HepG2 (cell line): ENCODE measurements at regions not wholly inside any gene's neighbourhood (a gene's known extent, or its start where the extent isn't known, plus 50 kb on each side); places are given as distances from the start of the nearest gene placed in this dataset.

ENCODE experiments used
- HNF4A ChIP-seq: sonication (generic); formaldehyde crosslinking; IDR thresholded peaks from 2 replicates; pipeline ENCODE4 v1.4.0; 2020; ENCODE audit warnings: missing genetic modification reagents
- MEIS1 ChIP-seq: sonication (generic); formaldehyde crosslinking; IDR thresholded peaks from 2 replicates; pipeline ENCODE4 v1.9.0; 2021; ENCODE audit warnings: mild to moderate bottlenecking, missing genetic modification reagents, moderate library complexity, borderline replicate concordance
- NCOA2 ChIP-seq: sonication (generic); formaldehyde crosslinking; IDR thresholded peaks from 2 replicates; pipeline ENCODE4 v1.8.0; 2022; ENCODE audit warnings: inconsistent platforms
- SMAD1 ChIP-seq: sonication (generic); formaldehyde crosslinking; IDR thresholded peaks from 2 replicates; pipeline ENCODE4 v1.4.0; 2020; ENCODE audit warnings: missing genetic modification reagents, low read depth, mild to moderate bottlenecking, borderline replicate concordance
- ZBTB8A ChIP-seq: sonication (generic); formaldehyde crosslinking; IDR thresholded peaks from 2 replicates; pipeline ENCODE4 v1.4.0; 2020; ENCODE audit warnings: mild to moderate bottlenecking, low read depth, missing genetic modification reagents, borderline replicate concordance
- ZNF20 ChIP-seq: sonication (generic); formaldehyde crosslinking; IDR thresholded peaks from 2 replicates; pipeline ENCODE4 v1.4.0; 2020; ENCODE audit warnings: mild to moderate bottlenecking, moderate library complexity, missing genetic modification reagents
- ZNF24 ChIP-seq: fragments of 450-650 bp; IDR thresholded peaks from 2 replicates; pipeline ENCODE4 v1.6.1; 2017; ENCODE audit warnings: antibody characterized with exemption, mild to moderate bottlenecking
- ZNF431 ChIP-seq: sonication (generic); formaldehyde crosslinking; IDR thresholded peaks from 2 replicates; pipeline ENCODE4 v1.9.0; 2022; ENCODE audit warnings: missing genetic modification reagents, low read depth, mild to moderate bottlenecking, borderline replicate concordance
- ZZZ3 ChIP-seq: sonication (generic); formaldehyde crosslinking; IDR thresholded peaks from 2 replicates; pipeline ENCODE4 v1.4.0; 2020; ENCODE audit warnings: missing genetic modification reagents, mild to moderate bottlenecking, borderline replicate concordance
- TF ChIP-seq, protein P1 (sequence below): IDR thresholded peaks from 2 replicates; pipeline ENCODE4 v1.6.1; 2012; ENCODE audit warnings: inconsistent platforms
- TF ChIP-seq, protein P2 (sequence below): sonication (generic); formaldehyde crosslinking; IDR thresholded peaks from 2 replicates; pipeline ENCODE4 v1.4.0; 2020; ENCODE audit warnings: missing genetic modification reagents

DNA sequence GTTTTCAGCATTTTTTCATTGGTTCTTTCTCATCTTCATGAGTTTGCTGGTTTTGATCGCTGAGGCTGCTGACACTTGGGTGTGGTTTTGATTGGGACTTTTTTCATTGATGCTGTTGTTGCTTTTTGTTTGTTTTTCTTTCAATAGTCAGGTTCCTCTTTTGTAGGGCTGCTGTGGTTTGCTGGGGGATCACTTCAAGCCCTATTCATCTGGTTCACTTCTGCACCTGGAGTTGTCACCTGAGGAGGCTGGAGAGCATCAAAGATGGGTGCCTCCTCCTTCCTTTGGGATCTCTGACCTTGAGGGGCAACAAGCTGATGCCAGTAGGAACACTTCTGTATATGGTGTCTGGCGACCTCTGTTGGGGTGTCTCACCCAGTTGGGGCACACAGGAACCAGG lies 1279.9 kb upstream of the TMPRSS15 start:
- TF ChIP-seq, protein P1, sequence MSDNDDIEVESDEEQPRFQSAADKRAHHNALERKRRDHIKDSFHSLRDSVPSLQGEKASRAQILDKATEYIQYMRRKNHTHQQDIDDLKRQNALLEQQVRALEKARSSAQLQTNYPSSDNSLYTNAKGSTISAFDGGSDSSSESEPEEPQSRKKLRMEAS, result no peak
- TF ChIP-seq NCOA2 (CRISPR knock-in tag) (no peak), ZBTB8A (no peak), SMAD1 (CRISPR knock-in tag) (no peak), ZZZ3 (CRISPR knock-in tag) (no peak), HNF4A (no peak), ZNF20 (CRISPR knock-in tag) (no peak), MEIS1 (CRISPR knock-in tag) (no peak), ZNF24 (no peak), ZNF431 (CRISPR knock-in tag) (no peak)
- TF ChIP-seq, protein P2, sequence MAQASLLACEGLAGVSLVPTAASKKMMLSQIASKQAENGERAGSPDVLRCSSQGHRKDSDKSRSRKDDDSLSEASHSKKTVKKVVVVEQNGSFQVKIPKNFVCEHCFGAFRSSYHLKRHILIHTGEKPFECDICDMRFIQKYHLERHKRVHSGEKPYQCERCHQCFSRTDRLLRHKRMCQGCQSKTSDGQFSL (CRISPR knock-in tag), result no peak
